ENCODE measurements at regions not wholly inside any gene's neighbourhood (a gene's known extent, or its start where the extent isn't known, plus 50 kb on each side); places are given as distances from the start of the nearest gene placed in this dataset.

- Histone ChIP-seq H2BK120ac (ENCODE audit: low read depth, low read length, poor library complexity, severe bottlenecking) (no peak overlapping the region), H3K27ac (ENCODE audit: insufficient read length, low read depth, low read length) (no peak overlapping the region), H3K56ac (ENCODE audit: insufficient read length, low read depth, low read length) (no peak overlapping the region), H3K18ac (ENCODE audit: insufficient read length, low read depth, low read length) (no peak overlapping the region), H4K5ac (ENCODE audit: insufficient read length, low read depth, low read length) (no peak overlapping the region), H2BK5ac (ENCODE audit: insufficient read length, low read length) (no peak overlapping the region), H4K91ac (ENCODE audit: insufficient read length, low read depth, low read length) (no peak overlapping the region), H3K4ac (ENCODE audit: low read depth, low read length) (no peak overlapping the region), H4K8ac (replicated peaks; ENCODE audit: insufficient read length, low read depth, low read length) (no peak overlapping the region), H3K79me2 (ENCODE audit: insufficient read depth, low read length) (no peaks in the 10 kb centered on the region), H2AFZ (ENCODE audit: low read length) (no peak overlapping the region), H3K4me1 (ENCODE audit: insufficient read depth, low read length) (no peaks in the 10 kb centered on the region; the same call in 1 of the 2 replicates), H3K14ac (ENCODE audit: insufficient read depth, low read length) (no peak overlapping the region), H3K9me3 (ENCODE audit: control insufficient read depth, low read depth, low read length) (no peaks in the 10 kb centered on the region), H3K4me2 (ENCODE audit: insufficient read depth, insufficient read length, low read length) (no peak overlapping the region), H2BK15ac (ENCODE audit: low read depth, low read length) (no peak overlapping the region), H3T11ph (ENCODE audit: low read length) (no peak overlapping the region), H4K20me1 (ENCODE audit: control insufficient read depth, insufficient read depth, insufficient read length) (no peaks in the 10 kb centered on the region), H3K79me1 (ENCODE audit: insufficient read depth, low read depth, low read length, poor library complexity, severe bottlenecking) (no peaks in the 10 kb centered on the region), H3K9ac (ENCODE audit: extremely low read depth, insufficient read length, low read length) (no peak overlapping the region), H3K23ac (ENCODE audit: insufficient read length, low read depth, low read length) (no peak overlapping the region), H2AK5ac (ENCODE audit: insufficient read length, low read length) (no peak overlapping the region), H2BK20ac (ENCODE audit: low read depth, low read length, poor library complexity, severe bottlenecking) (no peak overlapping the region), H3K23me2 (ENCODE audit: insufficient read length, low read depth, low read length, poor library complexity, severe bottlenecking) (no peaks in the 10 kb centered on the region), H2BK12ac (ENCODE audit: insufficient read length, low read depth, low read length) (no peak overlapping the region), H3K27me3 (ENCODE audit: insufficient read depth, low read length) (no peaks in the 10 kb centered on the region)
- Mint-ChIP-seq H3K4me3 (no peak overlapping the region), H3K36me3 (ENCODE audit: insufficient read depth in 1 of 3, low read depth in 3 of 3) (peaks cover 0 to 13% (median 8%) of the 10 kb centered on the region in 3 experiments; a peak in 4 of 7 replicates), H3K4me1 (peaks cover 15 to 23% of the 10 kb centered on the region in 2 experiments), H3K27me3 (ENCODE audit: low read depth) (no peaks in the 10 kb centered on the region), H3K27ac (no peak overlapping the region), H3K9me3 (peaks cover 11 to 12% of the 10 kb centered on the region in 2 experiments; a peak in 4 of 5 replicates)
- WGBS (ENCODE audit: extremely low coverage, insufficient read length, low lambda C conversion rate), result no CpG with 5 or more reads among the region's 2 CpGs
- no peak for TF ChIP-seq CTCF (conservative IDR thresholded peaks at IDR 0.05)
- no peak for DNase-seq
Observed at GRCh38 chr19:28358633-28359032, 854.3 kb downstream of the UQCRFS1 start.
